Neuronal stem cell (in vitro differentiated cells): ENCODE measurements at regions not wholly inside any gene's neighbourhood (a gene's known extent, or its start where the extent isn't known, plus 50 kb on each side); places are given as distances from the start of the nearest gene placed in this dataset.

ENCODE experiments used
- DNase-seq: peaks from one replicate; pipeline ENCODE4 v3.0.0-alpha.2; 2013; ENCODE audit warnings: low spot score
- H2AFZ ChIP-seq: one replicate; pipeline ENCODE4 v1.6.1; 2013; ENCODE audit warnings: mild to moderate bottlenecking, low read length, inconsistent platforms
- H2AK5ac ChIP-seq: 2 replicates; pipeline ENCODE4 v1.6.1; 2013; ENCODE audit warnings: low read depth, mild to moderate bottlenecking, inconsistent platforms, low read length, moderate library complexity, mixed read lengths
- H2BK120ac ChIP-seq: 2 replicates; pipeline ENCODE4 v1.6.1; 2013; ENCODE audit warnings: low read depth, mild to moderate bottlenecking, inconsistent platforms, low read length, moderate library complexity, mixed read lengths
- H2BK12ac ChIP-seq: one replicate; pipeline ENCODE4 v1.6.1; 2013; ENCODE audit warnings: low read length, inconsistent platforms
- H2BK15ac ChIP-seq: 2 replicates; pipeline ENCODE4 v1.6.1; 2013; ENCODE audit warnings: mild to moderate bottlenecking, low read length, inconsistent platforms, mixed read lengths
- H2BK5ac ChIP-seq: one replicate; pipeline ENCODE4 v1.6.1; 2013; ENCODE audit warnings: inconsistent platforms, mild to moderate bottlenecking, low read length, moderate library complexity
- H3K14ac ChIP-seq: one replicate; pipeline ENCODE4 v1.6.1; 2013; ENCODE audit warnings: low read length, inconsistent platforms
- H3K18ac ChIP-seq: 2 replicates; pipeline ENCODE4 v1.6.1; 2013; ENCODE audit warnings: low read length, inconsistent platforms
- H3K23ac ChIP-seq: 2 replicates; pipeline ENCODE4 v1.6.1; 2013; ENCODE audit warnings: low read depth, mild to moderate bottlenecking, mixed read lengths, low read length, inconsistent platforms; ENCODE audit not compliant: poor library complexity
- H3K27ac ChIP-seq: replicated peaks from 3 replicates; pipeline ENCODE4 v1.5.1; 2013; ENCODE audit warnings: low read length, inconsistent platforms
- H3K27me3 ChIP-seq, 3 experiments: 2 replicates each; pipeline ENCODE4 v1.6.1; 2013; ENCODE audit warnings: low read length in 3 of 3, mild to moderate bottlenecking in 2 of 3, inconsistent platforms in 1 of 3, low read depth in 1 of 3, mixed read lengths in 1 of 3, moderate library complexity in 1 of 3; ENCODE audit not compliant: control insufficient read depth in 3 of 3, insufficient read depth in 3 of 3
- H3K36me3 ChIP-seq, 2 donors: replicated peaks in 1 of 2; 2 replicates each; pipeline ENCODE4 v1.6.1; 2013; ENCODE audit warnings: low read length in 2 of 2; ENCODE audit not compliant: control insufficient read depth in 2 of 2, insufficient read depth in 2 of 2
- H3K4ac ChIP-seq: 2 replicates; pipeline ENCODE4 v1.6.1; 2013; ENCODE audit warnings: inconsistent platforms, mild to moderate bottlenecking, low read length, moderate library complexity
- H3K4me1 ChIP-seq, 2 donors: 1 replicate in 1 of 2; 2 replicates in 1 of 2; pipeline ENCODE4 v1.6.1; 2013; ENCODE audit warnings: low read length in 2 of 2, low read depth in 1 of 2; ENCODE audit not compliant: control insufficient read depth in 2 of 2, insufficient read depth in 1 of 2
- H3K4me2 ChIP-seq: one replicate; pipeline ENCODE4 v1.6.1; 2013; ENCODE audit warnings: mild to moderate bottlenecking, low read length, inconsistent platforms; ENCODE audit not compliant: insufficient read depth, poor library complexity, severe bottlenecking
- H3K4me3 ChIP-seq, 2 donors: 2 replicates each; pipeline ENCODE4 v1.5.1; 2013; ENCODE audit warnings: low read length in 2 of 2, mild to moderate bottlenecking in 2 of 2, inconsistent platforms in 1 of 2, moderate library complexity in 1 of 2
- H3K79me1 ChIP-seq: one replicate; pipeline ENCODE4 v1.6.1; 2013; ENCODE audit warnings: low read depth, mild to moderate bottlenecking, inconsistent platforms, low read length, moderate library complexity
- H3K9ac ChIP-seq: one replicate; pipeline ENCODE4 v1.6.1; 2013; ENCODE audit warnings: mild to moderate bottlenecking, low read depth, low read length, inconsistent platforms; ENCODE audit not compliant: poor library complexity
- H3K9me3 ChIP-seq, 2 donors: replicated peaks in 1 of 2; 2 replicates each; pipeline versions ENCODE3 to v1.6.1; 2013; ENCODE audit warnings: low read length in 2 of 2, mild to moderate bottlenecking in 2 of 2, inconsistent platforms in 1 of 2, low read depth in 1 of 2, mixed read lengths in 1 of 2, moderate library complexity in 1 of 2; ENCODE audit not compliant: control insufficient read depth in 2 of 2, insufficient read depth in 1 of 2
- H4K8ac ChIP-seq: one replicate; pipeline ENCODE4 v1.6.1; 2013; ENCODE audit warnings: low read depth, mild to moderate bottlenecking, inconsistent platforms, low read length, moderate library complexity
- H4K91ac ChIP-seq: one replicate; pipeline ENCODE4 v1.6.1; 2013; ENCODE audit warnings: low read length, low read depth, mild to moderate bottlenecking, inconsistent platforms; ENCODE audit not compliant: poor library complexity
- WGBS, 2 donors: extraction: QIAGEN DNeasy Blood & Tissue Kit; methylation state at CpG; one replicate each; pipeline ENCODE4 v1.1.7; 2013; ENCODE audit warnings: missing lambda C conversion rate in 2 of 2, mixed read lengths in 1 of 2; ENCODE audit not compliant: insufficient read length in 2 of 2, insufficient replicate concordance in 1 of 2; ENCODE audit errors: extremely low coverage in 2 of 2; 5-methylcytosine and 5-hydroxymethylcytosine counted together

DNA sequence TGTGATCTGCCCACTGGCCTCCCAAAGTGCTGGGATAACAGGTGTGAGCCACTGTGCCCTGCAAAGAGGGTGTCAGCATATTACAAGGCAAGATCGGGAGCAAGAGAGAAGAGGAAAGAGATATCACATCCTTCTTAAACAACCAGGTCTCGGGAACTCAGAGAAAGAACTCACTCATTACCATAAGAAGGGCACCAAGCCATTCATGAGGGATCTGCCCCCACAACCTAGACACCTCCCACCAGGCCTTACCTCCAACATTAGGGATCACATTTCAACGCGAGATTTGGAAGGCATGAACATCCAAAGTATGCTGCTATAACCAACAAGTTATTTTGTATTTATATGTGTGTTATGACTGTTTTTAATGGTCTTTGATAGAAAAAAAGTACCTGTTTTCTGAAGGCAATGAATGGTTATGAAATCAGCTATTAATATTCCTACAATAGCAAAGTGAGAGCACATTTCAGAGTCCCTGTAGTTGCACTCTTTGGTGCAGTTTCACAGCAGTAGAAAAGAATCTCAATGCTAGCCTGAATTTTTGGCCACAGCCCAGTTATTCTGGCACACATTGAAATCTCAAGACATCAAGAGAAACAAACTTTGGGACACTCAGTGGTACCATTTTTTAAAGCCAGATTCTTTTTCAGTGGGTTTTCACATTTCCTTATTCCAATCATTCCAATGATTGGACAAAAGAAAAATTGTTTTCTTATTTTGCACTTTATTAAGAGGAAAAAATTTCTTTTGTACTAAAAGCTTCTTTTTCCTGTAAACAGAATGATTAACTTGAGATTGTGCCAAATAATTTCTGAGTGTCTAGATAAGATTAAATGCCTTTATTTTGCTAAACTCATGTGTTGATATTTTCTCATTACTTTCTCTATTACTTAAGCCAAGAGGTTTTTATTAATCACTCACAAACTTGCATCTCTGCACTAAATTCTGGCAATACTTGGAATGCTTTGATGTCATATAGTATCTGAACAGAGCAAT, 582.6 kb upstream of the ATP2B1 start:
- H3K4ac ChIP-seq, result no peak overlapping the region
- H2BK120ac ChIP-seq, result no peak overlapping the region
- H2BK5ac ChIP-seq, result no peak overlapping the region
- WGBS, 2 donors, result no CpG with 5 or more reads among the region's 4 CpGs
- no peak overlapping the region for H3K27ac ChIP-seq
- no peak overlapping the region for H2AK5ac ChIP-seq
- H4K8ac ChIP-seq, result no peak overlapping the region
- H3K9me3 ChIP-seq, result peaks cover 0 to 6% of the 10 kb centered on the region in 2 donors
- H3K4me3 ChIP-seq, result no peak overlapping the region
- H3K23ac ChIP-seq, result no peak overlapping the region
- H3K14ac ChIP-seq, result no peak overlapping the region
- H2AFZ ChIP-seq, result peak overlapping the region; percentile 35
- H3K79me1 ChIP-seq, result no peaks in the 10 kb centered on the region
- H3K9ac ChIP-seq, result no peak overlapping the region
- H3K4me1 ChIP-seq, result no peaks in the 10 kb centered on the region
- no peak for DNase-seq
- H2BK15ac ChIP-seq, result no peak overlapping the region
- H3K27me3 ChIP-seq, result no peaks in the 10 kb centered on the region
- no peak overlapping the region for H2BK12ac ChIP-seq
- no peak overlapping the region for H3K18ac ChIP-seq
- H3K36me3 ChIP-seq, result no peaks in the 10 kb centered on the region
- no peak overlapping the region for H4K91ac ChIP-seq
- no peak overlapping the region for H3K4me2 ChIP-seq

DNA sequence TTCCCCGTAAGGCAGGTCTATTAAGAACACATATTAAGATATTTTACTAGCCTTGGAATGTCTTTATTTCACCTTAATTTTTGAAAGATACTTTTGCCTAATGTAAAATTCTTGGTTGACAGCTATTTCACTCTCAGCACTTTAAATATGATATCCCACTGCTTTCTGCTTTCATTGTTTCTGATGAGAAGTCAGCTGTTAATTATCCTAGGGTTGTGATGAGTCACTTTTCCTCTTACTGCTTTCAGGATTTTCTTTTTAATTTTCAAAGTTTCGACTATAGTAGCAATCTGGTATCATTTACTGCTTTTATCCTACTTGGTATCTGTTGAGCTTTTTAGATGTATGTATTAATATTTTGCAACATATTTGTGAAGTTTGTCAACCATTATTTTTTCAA, 578.9 kb upstream of the ATP2B1 start:
- H3K4me2 ChIP-seq, result no peak overlapping the region
- H3K9ac ChIP-seq, result no peak overlapping the region
- no CpG with 5 or more reads among the region's 2 CpGs for WGBS, 2 donors
- H3K27me3 ChIP-seq, result no peaks in the 10 kb centered on the region
- peaks cover 0 to 6% of the 10 kb centered on the region in 2 donors for H3K9me3 ChIP-seq
- no peak overlapping the region for H2AFZ ChIP-seq
- no peak overlapping the region for H3K14ac ChIP-seq
- no peak overlapping the region for H4K8ac ChIP-seq
- H3K79me1 ChIP-seq, result no peaks in the 10 kb centered on the region
- no peaks in the 10 kb centered on the region for H3K36me3 ChIP-seq
- no peaks in the 10 kb centered on the region for H3K4me1 ChIP-seq
- DNase-seq, result no peak
- no peak overlapping the region for H2BK120ac ChIP-seq
- no peak overlapping the region for H3K18ac ChIP-seq
- H2AK5ac ChIP-seq, result no peak overlapping the region
- no peak overlapping the region for H3K4me3 ChIP-seq
- H3K23ac ChIP-seq, result no peak overlapping the region
- no peak overlapping the region for H2BK15ac ChIP-seq
- H3K4ac ChIP-seq, result no peak overlapping the region
- H3K27ac ChIP-seq, result no peak overlapping the region
- H2BK5ac ChIP-seq, result no peak overlapping the region
- no peak overlapping the region for H2BK12ac ChIP-seq
- H4K91ac ChIP-seq, result no peak overlapping the region

DNA sequence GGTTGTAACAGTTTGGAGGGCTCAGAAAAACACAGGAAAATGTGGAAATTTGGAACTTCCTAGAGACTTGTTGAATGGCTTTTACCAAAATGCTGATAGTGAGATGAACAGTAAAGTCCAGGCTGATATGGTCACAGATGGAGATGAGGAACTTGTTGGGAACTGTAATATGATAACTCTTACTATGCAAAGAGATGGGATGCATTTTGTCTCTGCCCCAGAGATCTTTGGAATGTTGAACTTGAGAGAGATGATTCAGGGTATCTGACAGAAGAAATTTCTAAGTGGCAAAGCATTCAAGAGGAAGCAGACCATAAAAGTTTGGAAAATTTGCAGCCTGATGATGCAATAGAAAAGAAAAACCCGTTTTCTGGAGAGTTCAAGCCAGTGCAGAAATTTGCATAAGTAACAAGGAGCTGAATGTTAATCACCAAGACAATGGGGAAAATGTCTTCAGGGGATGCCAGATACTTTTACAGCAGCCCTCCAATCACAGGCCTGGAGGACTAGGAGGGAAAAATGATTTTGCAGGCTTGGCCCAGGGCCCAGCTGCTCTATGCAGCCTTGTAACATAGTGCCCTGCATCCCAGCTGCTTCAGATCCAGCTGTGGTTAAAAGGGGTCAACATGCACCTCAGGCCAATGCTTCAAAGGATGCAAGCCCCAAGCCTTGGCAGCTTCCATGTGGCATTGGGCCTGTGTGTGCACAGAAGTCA, 572.7 kb upstream of the ATP2B1 start:
- Histone ChIP-seq H3K4me2 (no peak overlapping the region), H3K79me1 (no peaks in the 10 kb centered on the region), H3K9me3 (peaks cover 3 to 5% of the 10 kb centered on the region in 2 donors), H3K27ac (no peak overlapping the region), H3K4ac (no peak overlapping the region), H2BK15ac (no peak overlapping the region), H3K9ac (no peak overlapping the region), H4K91ac (no peak overlapping the region), H3K4me3 (no peak overlapping the region), H2AK5ac (no peak overlapping the region), H2BK120ac (no peak overlapping the region), H2BK12ac (no peak overlapping the region), H3K23ac (no peak overlapping the region), H3K27me3 (no peaks in the 10 kb centered on the region), H3K18ac (no peak overlapping the region), H3K36me3 (no peaks in the 10 kb centered on the region), H3K14ac (no peak overlapping the region), H4K8ac (no peak overlapping the region), H2BK5ac (no peak overlapping the region), H2AFZ (no peak overlapping the region), H3K4me1 (no peaks in the 10 kb centered on the region)
- WGBS, 2 donors, result no CpG with 5 or more reads among the region's 1 CpG
- DNase-seq, result no peak

DNA sequence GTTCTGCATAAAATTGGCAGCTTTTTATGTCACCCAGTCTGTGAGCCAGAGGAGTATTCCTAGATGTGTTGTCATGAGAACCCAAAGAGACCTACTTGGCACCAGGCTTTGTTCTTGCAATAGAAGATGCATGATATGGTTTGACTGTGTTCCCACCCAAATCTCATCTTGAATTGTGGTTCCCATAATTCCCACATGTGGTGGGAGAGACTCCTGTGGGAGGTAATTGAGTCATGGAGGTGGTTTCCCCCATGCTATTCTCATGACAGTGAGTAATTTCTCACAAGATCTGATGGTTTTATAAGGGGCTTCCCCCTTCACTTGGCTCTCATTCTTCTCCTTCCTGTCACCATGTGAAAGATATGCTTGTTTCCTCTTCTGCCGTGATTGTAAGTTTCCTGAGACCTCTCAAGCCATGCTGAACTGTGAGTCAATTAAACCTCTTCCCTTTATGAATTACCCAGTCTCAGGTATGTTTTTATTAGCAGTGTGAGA, 572.0 kb upstream of the ATP2B1 start:
- Histone ChIP-seq H3K36me3 (no peaks in the 10 kb centered on the region), H2BK120ac (no peak overlapping the region), H4K8ac (no peak overlapping the region), H2AFZ (no peak overlapping the region), H4K91ac (no peak overlapping the region), H2BK12ac (no peak overlapping the region), H2BK5ac (no peak overlapping the region), H3K4me3 (no peak overlapping the region), H2BK15ac (no peak overlapping the region), H3K27ac (no peak overlapping the region), H3K79me1 (no peaks in the 10 kb centered on the region), H3K14ac (no peak overlapping the region), H3K18ac (no peak overlapping the region), H2AK5ac (no peak overlapping the region), H3K23ac (no peak overlapping the region), H3K9ac (no peak overlapping the region), H3K4ac (no peak overlapping the region), H3K4me1 (no peaks in the 10 kb centered on the region), H3K27me3 (no peaks in the 10 kb centered on the region), H3K4me2 (no peak overlapping the region), H3K9me3 (peaks cover 3 to 5% of the 10 kb centered on the region in 2 donors)
- WGBS, 2 donors, result no CpG with 5 or more reads among the region's 1 CpG
- DNase-seq, result no peak
